ENCODE measurements at regions not wholly inside any gene's neighbourhood (a gene's known extent, or its start where the extent isn't known, plus 50 kb on each side); places are given as distances from the start of the nearest gene placed in this dataset.

DNA sequence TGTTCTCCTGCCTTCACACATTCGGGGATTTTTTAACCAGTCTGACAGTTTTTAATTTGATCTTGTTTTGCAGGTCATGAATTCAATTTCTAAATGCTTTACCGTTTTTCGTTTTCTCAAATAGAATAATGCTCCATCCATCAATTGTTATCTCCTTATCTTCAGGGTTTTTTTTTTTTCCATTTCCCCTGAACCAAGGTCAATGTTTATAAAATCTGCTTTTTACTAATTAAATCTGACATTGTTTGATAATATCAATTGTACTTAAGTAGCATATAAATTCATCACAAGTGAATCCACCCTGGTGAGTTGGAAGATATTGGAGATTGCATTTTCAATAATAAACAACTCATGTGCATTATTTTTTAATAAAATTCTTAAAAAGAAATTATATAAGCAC, 2004.6 kb upstream of the WWC1 start:
- TF ChIP-seq, protein P1, sequence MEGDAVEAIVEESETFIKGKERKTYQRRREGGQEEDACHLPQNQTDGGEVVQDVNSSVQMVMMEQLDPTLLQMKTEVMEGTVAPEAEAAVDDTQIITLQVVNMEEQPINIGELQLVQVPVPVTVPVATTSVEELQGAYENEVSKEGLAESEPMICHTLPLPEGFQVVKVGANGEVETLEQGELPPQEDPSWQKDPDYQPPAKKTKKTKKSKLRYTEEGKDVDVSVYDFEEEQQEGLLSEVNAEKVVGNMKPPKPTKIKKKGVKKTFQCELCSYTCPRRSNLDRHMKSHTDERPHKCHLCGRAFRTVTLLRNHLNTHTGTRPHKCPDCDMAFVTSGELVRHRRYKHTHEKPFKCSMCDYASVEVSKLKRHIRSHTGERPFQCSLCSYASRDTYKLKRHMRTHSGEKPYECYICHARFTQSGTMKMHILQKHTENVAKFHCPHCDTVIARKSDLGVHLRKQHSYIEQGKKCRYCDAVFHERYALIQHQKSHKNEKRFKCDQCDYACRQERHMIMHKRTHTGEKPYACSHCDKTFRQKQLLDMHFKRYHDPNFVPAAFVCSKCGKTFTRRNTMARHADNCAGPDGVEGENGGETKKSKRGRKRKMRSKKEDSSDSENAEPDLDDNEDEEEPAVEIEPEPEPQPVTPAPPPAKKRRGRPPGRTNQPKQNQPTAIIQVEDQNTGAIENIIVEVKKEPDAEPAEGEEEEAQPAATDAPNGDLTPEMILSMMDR (IDR thresholded peaks at IDR 0.05; ENCODE audit: low read length): no peak
- TF ChIP-seq EZH2 (IDR thresholded peaks at IDR 0.05; ENCODE audit: borderline replicate concordance, low read length): no peak
